GM18520 (cell line): ENCODE measurements at regions not wholly inside any gene's neighbourhood (a gene's known extent, or its start where the extent isn't known, plus 50 kb on each side); places are given as distances from the start of the nearest gene placed in this dataset.

Experiments
- ATAC-seq: cut with Tn5 transposase; IDR thresholded peaks from one replicate; pipeline ENCODE4 v1.9.1; 2021; ENCODE audit not compliant: unreplicated experiment

DNA sequence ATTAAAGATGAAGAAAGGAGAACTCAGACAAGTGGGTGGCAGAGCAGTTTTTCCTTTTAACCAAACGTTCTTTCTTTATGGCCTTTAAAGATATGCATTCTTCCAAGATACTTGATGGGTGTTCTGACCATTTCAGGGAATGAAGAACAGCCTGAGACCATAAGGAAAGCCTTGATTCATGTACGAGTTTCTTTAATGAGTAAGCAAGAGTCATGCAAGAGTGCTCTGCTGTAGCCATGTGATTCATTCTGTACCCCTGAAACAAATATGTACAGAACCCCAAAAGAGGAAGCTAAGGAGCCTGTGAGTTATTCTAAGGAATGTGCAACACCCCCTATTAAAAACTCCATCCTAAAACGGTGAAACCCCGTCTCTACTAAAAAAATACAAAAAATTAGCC lies 372.8 kb downstream of the MTX2 start:
- ATAC-seq: no peak

GRCh38 chr2:176643646-176644045 lies 374.4 kb downstream of the MTX2 start:
- ATAC-seq: no peak

DNA sequence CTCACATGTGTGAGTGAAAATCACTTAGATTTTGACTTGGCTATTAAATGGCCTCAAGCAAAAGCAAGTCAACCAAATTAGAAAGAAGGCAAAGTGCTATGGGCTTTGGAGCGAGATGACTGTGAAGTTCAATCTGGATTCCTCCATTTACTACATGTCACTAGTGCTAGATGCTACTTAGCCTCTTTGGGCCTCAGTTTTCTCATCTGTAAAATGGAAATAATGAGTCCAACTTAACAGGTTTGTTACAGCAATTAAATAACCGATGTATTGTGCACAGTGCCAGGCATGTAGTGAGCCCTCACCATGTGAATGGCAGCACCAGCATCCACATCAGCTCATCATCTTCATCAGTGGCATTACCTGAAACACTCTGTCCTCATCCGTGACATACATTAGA lies 376.3 kb downstream of the MTX2 start:
- no peak for ATAC-seq

DNA sequence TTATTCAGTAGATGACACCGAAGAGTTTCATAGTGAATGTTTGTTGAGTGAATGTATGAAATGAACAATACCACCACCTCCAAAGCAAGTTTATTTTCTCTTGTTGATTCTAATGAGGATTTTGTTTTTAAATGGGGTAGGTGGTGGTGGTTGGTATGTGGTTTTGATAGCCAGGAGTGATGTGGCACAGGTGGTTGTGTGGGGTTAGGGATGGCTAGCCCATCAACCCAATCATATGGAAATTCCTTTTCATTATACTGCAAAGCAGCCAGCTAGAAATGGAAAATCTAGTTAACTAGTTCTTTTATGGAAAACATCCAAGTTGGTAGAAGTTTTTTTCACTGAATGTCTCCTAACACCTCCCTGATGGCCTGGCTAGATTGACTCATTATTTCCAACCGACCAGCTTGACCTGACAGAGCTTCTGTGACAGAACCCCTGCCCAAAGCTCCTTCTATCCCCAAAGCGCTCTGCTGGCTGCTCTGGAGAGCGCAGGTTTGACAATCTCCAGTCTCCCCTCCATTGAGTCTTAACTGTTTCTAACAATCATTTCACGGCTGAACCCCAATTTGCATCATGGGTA lies 376.9 kb downstream of the MTX2 start:
- ATAC-seq: no peak

GRCh38 chr2:176647325-176648165 lies 378.3 kb downstream of the MTX2 start:
- no peak for ATAC-seq

GRCh38 chr2:176648700-176649297 lies 379.6 kb downstream of the MTX2 start:
- ATAC-seq: no peak

GRCh38 chr2:176650104-176650837 lies 381.0 kb downstream of the MTX2 start:
- no peak for ATAC-seq

DNA sequence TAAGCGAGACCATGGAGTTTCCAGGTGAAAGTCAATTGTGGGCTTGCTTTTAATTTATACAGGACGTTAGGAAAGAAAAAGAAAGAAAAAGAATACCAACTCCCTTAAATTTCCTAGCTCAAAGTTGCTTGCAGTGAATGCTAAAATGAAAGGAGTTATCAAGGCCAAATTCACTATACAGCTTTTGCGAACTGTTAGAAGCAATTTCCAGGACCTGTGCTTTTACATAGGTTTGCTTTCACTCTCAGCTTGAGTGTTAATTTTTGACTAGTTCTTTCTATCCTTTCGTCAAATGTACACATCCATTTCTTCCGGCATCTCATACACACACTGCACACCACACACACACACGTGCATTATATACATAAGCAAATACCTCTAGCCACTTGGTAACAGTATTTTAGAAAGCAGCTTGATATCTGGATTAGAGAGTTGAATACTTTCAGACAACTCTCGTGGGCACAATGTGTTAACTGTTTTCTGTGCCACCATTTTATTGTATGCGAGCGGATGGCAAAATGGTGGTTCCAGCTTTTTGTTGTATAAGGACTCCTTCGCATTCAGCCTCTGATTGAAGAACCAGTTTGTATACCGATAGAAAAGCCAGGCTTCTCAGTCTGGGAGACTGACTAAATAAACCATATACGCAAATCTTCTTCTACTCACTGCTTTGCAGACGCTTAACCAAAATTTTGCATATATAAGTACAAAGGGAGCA lies 381.8 kb downstream of the MTX2 start:
- no peak for ATAC-seq

- no peak for ATAC-seq
Measured at GRCh38 chr2:176652300-176653182, 383.3 kb downstream of the MTX2 start.

- no peak for ATAC-seq
Measured at GRCh38 chr2:176653479-176654443, 384.5 kb downstream of the MTX2 start.

DNA sequence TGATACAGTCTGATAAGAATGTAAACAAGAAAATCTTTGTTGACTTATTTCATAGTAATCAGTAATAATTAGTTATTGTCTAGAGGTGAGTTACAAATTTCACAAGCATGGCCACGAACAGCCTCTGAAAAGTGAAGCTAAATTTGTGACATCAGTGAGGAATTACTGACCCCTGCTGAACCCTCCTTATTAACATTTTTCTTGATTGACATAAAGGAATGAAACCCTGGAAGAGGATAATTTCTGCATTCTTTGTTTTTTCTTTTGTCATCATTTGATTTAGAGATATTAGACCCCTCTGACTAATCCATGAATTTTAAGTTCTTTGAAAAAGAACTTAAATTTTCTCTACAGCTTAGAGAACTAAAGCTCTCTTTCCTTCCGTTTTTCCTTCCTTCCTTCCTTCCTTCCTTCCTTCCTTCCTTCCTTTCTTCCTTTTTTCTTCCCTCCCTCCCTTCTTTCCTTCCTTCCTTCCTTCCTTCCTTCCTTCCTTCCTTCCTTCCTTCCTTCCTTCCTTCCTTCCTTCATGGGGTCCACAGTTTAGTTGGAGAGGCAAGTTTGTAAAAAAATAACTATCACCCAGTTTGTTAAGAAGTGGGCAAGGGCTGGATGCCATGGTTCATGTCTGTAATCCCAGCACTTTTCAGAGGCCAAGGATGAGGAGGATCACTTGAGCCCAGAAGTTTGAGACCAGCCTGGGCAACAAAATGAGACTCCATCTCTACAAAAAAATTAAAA lies 387.0 kb downstream of the MTX2 start:
- no peak for ATAC-seq

DNA sequence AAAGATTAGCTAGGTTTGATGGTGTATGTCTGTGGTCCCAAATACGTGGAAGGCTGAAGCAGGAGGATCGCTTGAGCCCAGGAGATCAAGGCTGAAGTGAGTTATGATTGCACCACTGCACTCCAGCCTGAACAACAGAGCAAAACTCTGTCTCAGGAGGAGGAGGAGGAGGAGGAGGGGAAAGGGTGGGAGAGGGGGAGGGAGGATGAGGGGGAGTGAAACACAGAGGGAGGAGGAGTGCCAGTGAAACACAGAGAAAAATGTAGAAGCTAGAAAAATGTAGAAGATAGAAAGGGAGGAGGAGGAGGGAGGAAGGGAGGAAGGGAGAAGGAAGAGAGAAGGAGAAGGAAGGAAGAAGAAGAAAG lies 387.5 kb downstream of the MTX2 start:
- ATAC-seq: no peak

DNA sequence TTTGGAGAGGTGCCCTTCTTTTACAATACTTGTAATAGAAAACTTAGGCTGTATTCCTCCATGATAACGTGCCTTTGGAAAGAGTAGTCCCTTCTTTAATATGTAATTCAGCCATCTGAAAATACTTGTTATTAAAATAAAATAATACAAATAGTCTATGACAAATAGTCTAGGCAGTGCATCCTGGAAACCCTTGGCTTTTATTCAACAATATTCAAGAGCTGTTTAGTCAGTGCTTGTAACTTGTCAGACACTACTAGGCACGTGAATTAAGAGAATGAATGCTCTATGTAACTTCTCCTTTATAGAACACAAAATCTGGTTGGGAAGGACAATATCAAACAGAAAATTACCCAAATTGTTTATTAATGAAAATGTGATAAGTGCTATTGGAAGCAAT lies 388.2 kb downstream of the MTX2 start:
- no peak for ATAC-seq

DNA sequence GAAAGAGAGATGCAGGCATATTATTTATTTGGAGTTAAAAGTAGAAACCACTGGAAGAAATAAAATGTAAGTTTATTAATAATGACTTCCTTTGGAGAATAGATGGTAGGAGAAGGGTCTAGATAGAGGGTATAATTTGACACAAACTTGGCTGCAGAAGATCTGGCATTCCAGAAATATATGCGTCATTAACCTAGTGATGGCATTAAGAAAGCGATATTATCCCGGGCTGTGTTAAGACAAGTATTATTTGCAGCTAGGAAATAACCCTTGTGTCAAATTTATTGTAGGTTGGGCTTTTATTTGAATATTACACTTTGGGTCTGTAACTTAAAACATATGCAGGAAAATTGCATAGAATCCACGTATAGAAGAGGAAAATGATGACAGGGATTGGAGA lies 389.5 kb downstream of the MTX2 start:
- no peak for ATAC-seq

DNA sequence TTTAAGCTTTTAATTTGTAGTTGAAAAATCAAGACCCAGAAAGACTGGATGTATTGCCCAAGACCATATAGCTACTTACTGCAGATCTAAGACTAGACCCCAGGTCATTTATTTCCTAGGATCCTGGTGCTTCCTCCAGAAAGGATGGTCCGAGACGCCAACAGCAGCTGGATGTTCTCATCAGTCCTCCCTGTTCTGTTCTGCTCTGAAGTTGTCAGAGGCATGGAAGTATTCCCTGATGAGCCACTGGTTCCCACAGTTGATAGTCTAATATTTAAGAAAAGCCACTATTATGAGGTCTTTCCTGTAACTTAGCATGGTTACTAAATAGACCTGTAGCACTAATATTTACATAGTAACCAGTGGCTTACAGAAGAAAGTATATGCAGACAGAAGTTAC lies 393.5 kb downstream of the MTX2 start:
- ATAC-seq: no peak

GRCh38 chr2:176664478-176664877 lies 395.2 kb downstream of the MTX2 start:
- ATAC-seq: no peak

- no peak for ATAC-seq
Measured at GRCh38 chr2:176665086-176665485, 395.8 kb downstream of the MTX2 start.

- no peak for ATAC-seq
Measured at GRCh38 chr2:176668912-176669311, 399.7 kb downstream of the MTX2 start.
